ENCODE measurements at regions not wholly inside any gene's neighbourhood (a gene's known extent, or its start where the extent isn't known, plus 50 kb on each side); places are given as distances from the start of the nearest gene placed in this dataset.

DNA sequence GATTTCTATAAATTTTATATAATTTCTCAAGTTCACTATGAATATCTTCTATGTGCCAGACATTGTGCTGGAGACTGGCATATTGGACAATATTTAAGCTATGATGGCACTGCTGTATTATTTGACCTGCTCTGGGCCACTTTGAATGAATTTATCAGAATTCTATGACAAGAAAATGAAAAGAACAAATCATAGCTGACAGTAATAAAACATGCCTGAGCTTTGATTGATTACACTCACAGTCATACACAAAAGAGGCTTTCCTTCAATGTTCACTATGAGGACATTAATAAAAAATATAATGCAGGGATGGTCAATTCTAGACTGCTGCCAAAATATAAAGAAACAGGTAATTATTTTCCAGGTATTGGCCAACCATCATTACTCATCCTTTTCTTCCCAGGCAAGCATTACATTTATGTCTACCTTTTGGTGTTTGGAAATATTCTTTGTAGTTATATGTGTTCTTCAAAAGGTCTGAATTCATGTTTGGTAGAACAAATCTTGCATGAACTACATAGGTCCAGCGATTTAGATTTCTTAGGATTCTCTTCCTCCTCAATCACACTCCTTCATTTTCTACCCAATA, 81.0 kb upstream of the ALCAM start:
- no peak for TF ChIP-seq POLR2A (IDR thresholded peaks at IDR 0.05)
- no peak for TF ChIP-seq POLR2AphosphoS5 (IDR thresholded peaks at IDR 0.05; ENCODE audit: insufficient read depth in 1 of 2, low read depth in 1 of 2)
